ENCODE measurements at regions not wholly inside any gene's neighbourhood (a gene's known extent, or its start where the extent isn't known, plus 50 kb on each side); places are given as distances from the start of the nearest gene placed in this dataset.
"Not testable (repeated sequence)": the region's sequence is repeated elsewhere in the genome, so short reads cannot be mapped to it uniquely, and the experiment has no call there.

DNA sequence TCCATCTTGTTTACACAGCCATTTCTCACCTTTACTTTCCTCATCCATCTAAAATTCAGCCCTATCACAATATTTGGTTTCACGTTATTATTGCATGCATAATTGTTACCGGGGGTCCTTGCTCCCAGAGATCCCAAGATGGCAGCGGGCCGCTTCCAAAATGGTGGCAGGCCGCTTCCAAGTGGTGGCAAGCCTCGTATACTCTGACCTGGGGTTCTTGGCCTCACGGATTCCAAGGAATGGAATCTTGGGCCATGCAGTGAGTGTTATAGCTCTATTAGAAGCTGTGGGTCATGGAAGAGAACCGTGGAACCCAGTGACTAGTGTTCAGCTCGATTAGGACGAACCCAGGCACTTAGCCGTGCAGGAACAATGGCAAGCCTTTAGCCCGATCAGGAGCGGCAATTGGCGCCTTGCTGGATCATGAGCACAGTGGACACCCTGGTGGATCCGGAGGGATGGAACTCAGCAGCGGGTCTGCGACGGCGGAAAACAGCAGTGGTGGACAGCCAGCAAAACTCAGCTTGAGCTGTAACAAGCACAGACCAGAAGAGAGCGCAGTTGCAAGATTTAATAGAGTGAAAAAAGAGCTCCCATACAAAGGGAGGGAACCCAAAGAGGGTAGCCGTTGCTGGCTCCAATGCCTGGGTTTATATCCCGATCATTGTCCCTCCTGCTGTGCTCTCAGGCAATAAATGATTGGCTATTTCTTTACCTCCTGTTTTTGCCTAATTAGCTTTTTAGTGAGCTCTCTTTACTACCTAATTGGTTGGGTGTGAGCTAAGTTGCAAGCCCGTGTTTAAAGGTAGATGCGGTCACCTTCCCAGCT, 756.2 kb upstream of the CTNND2 start:
- H3K27ac ChIP-seq (ENCODE audit: insufficient read depth in 1 of 2, low read depth in 1 of 2, low read length in 2 of 2, poor library complexity in 1 of 2, severe bottlenecking in 2 of 2); H3K27me3 ChIP-seq (replicated peaks in 2 of 5; ENCODE audit: control insufficient read depth in 4 of 5, insufficient read depth in 5 of 5, low read length in 4 of 5); DNase-seq; H3K4me3 ChIP-seq (ENCODE audit: control insufficient read depth in 1 of 7, extremely low read depth in 1 of 7, insufficient read depth in 4 of 7, low read depth in 2 of 7, low read length in 6 of 7); H3K4me1 ChIP-seq (ENCODE audit: control extremely low read depth in 1 of 4, control insufficient read depth in 4 of 4, insufficient read depth in 4 of 4, low read length in 3 of 4); H3K9me3 ChIP-seq (ENCODE audit: control extremely low read depth in 1 of 5, control insufficient read depth in 4 of 5, insufficient read depth in 2 of 5, low read depth in 1 of 5, low read length in 4 of 5); POLR2A ChIA-PET; H3K36me3 ChIP-seq (ENCODE audit: control insufficient read depth in 4 of 4, insufficient read depth in 4 of 4, low read length in 3 of 4): not testable (repeated sequence)
- WGBS (ENCODE audit: insufficient coverage): 98% methylated on average over 18 of the region's 24 CpGs
- CTCF ChIA-PET: interaction anchor here (0.6 kb wide), 1 partner anchor 39 kb away, joined by 3 read pairs; no protein-coding TSS in a partner anchor

DNA sequence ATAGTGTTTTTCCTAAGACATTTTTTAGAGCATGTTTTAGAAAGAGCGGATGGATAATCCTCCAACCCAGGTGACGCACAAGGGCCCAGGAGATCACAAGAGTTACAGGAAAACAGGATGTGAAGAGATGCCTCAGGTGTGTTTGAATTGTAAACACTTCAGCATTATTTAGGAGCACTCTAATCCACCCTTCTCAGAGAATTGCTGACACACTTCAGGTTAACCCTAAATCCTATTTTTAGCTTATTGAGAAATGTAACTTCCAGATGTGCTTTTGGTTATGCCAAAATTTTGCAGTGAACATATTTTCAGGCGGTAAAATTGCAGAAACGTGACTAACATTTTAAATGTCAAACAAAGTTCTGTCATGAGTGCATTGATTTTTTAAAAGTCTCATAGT, 755.4 kb upstream of the CTNND2 start:
- Histone ChIP-seq H3K36me3 (ENCODE audit: control insufficient read depth in 4 of 4, insufficient read depth in 4 of 4, low read length in 3 of 4) (no peaks in the 10 kb centered on the region), H3K27ac (ENCODE audit: insufficient read depth in 1 of 2, low read depth in 1 of 2, low read length in 2 of 2, poor library complexity in 1 of 2, severe bottlenecking in 2 of 2) (no peak overlapping the region), H3K4me1 (ENCODE audit: control extremely low read depth in 1 of 4, control insufficient read depth in 4 of 4, insufficient read depth in 4 of 4, low read length in 3 of 4) (no peaks in the 10 kb centered on the region), H3K4me3 (ENCODE audit: control insufficient read depth in 1 of 7, extremely low read depth in 1 of 7, insufficient read depth in 4 of 7, low read depth in 2 of 7, low read length in 6 of 7) (no peak overlapping the region), H3K27me3 (replicated peaks in 2 of 5; ENCODE audit: control insufficient read depth in 4 of 5, insufficient read depth in 5 of 5, low read length in 4 of 5) (no peaks in the 10 kb centered on the region), H3K9me3 (ENCODE audit: control extremely low read depth in 1 of 5, control insufficient read depth in 4 of 5, insufficient read depth in 2 of 5, low read depth in 1 of 5, low read length in 4 of 5) (peaks cover 0 to 3% (median 0%) of the 10 kb centered on the region in 5 experiments)
- CTCF ChIA-PET: no interaction called here
- DNase-seq: no peak
- POLR2A ChIA-PET: no interaction called here
- 95% methylated on average over 4 of the region's 4 CpGs for WGBS (ENCODE audit: insufficient coverage)

- H3K9me3 ChIP-seq (ENCODE audit: control extremely low read depth in 1 of 5, control insufficient read depth in 4 of 5, insufficient read depth in 2 of 5, low read depth in 1 of 5, low read length in 4 of 5): peaks cover 0 to 3% (median 0%) of the 10 kb centered on the region in 5 experiments
- no peaks in the 10 kb centered on the region for H3K27me3 ChIP-seq (replicated peaks in 2 of 5; ENCODE audit: control insufficient read depth in 4 of 5, insufficient read depth in 5 of 5, low read length in 4 of 5)
- no peak overlapping the region for H3K27ac ChIP-seq (ENCODE audit: insufficient read depth in 1 of 2, low read depth in 1 of 2, low read length in 2 of 2, poor library complexity in 1 of 2, severe bottlenecking in 2 of 2)
- WGBS (ENCODE audit: insufficient coverage): 90% methylated on average over 3 of the region's 4 CpGs
- no peak overlapping the region for H3K4me3 ChIP-seq (ENCODE audit: control insufficient read depth in 1 of 7, extremely low read depth in 1 of 7, insufficient read depth in 4 of 7, low read depth in 2 of 7, low read length in 6 of 7)
- no peaks in the 10 kb centered on the region for H3K4me1 ChIP-seq (ENCODE audit: control extremely low read depth in 1 of 4, control insufficient read depth in 4 of 4, insufficient read depth in 4 of 4, low read length in 3 of 4)
- ChIA-PET POLR2A (no interaction called here), CTCF (no interaction called here)
- DNase-seq: no peak
- no peaks in the 10 kb centered on the region for H3K36me3 ChIP-seq (ENCODE audit: control insufficient read depth in 4 of 4, insufficient read depth in 4 of 4, low read length in 3 of 4)
Measured at GRCh38 chr5:12658871-12659446, 754.7 kb upstream of the CTNND2 start.

DNA sequence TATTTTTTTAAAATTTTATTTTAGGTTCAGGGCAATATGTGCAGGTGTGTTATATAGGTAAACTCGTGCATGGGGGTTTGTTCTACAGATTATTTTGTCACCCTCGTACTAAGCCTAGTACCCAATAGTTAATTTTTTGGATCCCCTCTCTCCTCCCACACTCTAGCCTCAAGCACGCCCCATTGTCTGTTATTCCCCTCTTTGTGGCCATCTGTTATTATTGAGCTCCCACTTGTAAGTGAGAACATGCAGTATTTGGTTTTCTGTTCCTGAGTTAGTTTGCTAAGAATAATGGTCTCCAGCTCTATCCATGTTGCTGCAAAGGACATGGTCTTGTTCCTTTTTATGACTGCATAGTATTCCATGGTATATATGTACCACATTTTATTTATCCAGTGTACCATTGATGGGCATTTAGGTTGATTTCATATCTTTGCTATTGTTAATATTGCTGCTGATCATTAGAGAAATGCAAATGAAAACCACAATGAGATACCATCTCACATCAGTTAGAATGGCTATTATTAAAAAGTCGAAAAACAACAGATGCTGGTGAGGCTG, 753.7 kb upstream of the CTNND2 start:
- DNase-seq; H3K4me1 ChIP-seq (ENCODE audit: control extremely low read depth in 1 of 4, control insufficient read depth in 4 of 4, insufficient read depth in 4 of 4, low read length in 3 of 4); H3K4me3 ChIP-seq (ENCODE audit: control insufficient read depth in 1 of 7, extremely low read depth in 1 of 7, insufficient read depth in 4 of 7, low read depth in 2 of 7, low read length in 6 of 7); H3K9me3 ChIP-seq (ENCODE audit: control extremely low read depth in 1 of 5, control insufficient read depth in 4 of 5, insufficient read depth in 2 of 5, low read depth in 1 of 5, low read length in 4 of 5); H3K27ac ChIP-seq (ENCODE audit: insufficient read depth in 1 of 2, low read depth in 1 of 2, low read length in 2 of 2, poor library complexity in 1 of 2, severe bottlenecking in 2 of 2); H3K27me3 ChIP-seq (replicated peaks in 2 of 5; ENCODE audit: control insufficient read depth in 4 of 5, insufficient read depth in 5 of 5, low read length in 4 of 5); POLR2A ChIA-PET; H3K36me3 ChIP-seq (ENCODE audit: control insufficient read depth in 4 of 4, insufficient read depth in 4 of 4, low read length in 3 of 4): not testable (repeated sequence)
- no CpG with 5 or more reads among the region's 4 CpGs for whole genome bisulfite sequencing (ENCODE audit: insufficient coverage)
- CTCF ChIA-PET: interaction anchor here (0.6 kb wide), 1 partner anchor 354 kb away, joined by 3 read pairs; no protein-coding TSS in a partner anchor

GRCh38 chr5:12655675-12656074, 751.4 kb upstream of the CTNND2 start:
- H3K36me3 ChIP-seq (ENCODE audit: control insufficient read depth in 4 of 4, insufficient read depth in 4 of 4, low read length in 3 of 4): no peaks in the 10 kb centered on the region

GRCh38 chr5:12652201-12652600, 748.0 kb upstream of the CTNND2 start:
- Histone ChIP-seq H3K36me3 (ENCODE audit: control insufficient read depth in 4 of 4, insufficient read depth in 4 of 4, low read length in 3 of 4) (no peaks in the 10 kb centered on the region), H3K4me3 (ENCODE audit: control insufficient read depth in 1 of 7, extremely low read depth in 1 of 7, insufficient read depth in 4 of 7, low read depth in 2 of 7, low read length in 6 of 7) (no peak overlapping the region), H3K4me1 (ENCODE audit: control extremely low read depth in 1 of 4, control insufficient read depth in 4 of 4, insufficient read depth in 4 of 4, low read length in 3 of 4) (no peaks in the 10 kb centered on the region), H3K9me3 (ENCODE audit: control extremely low read depth in 1 of 5, control insufficient read depth in 4 of 5, insufficient read depth in 2 of 5, low read depth in 1 of 5, low read length in 4 of 5) (no peaks in the 10 kb centered on the region), H3K27ac (ENCODE audit: insufficient read depth in 1 of 2, low read depth in 1 of 2, low read length in 2 of 2, poor library complexity in 1 of 2, severe bottlenecking in 2 of 2) (no peak overlapping the region), H3K27me3 (replicated peaks in 2 of 5; ENCODE audit: control insufficient read depth in 4 of 5, insufficient read depth in 5 of 5, low read length in 4 of 5) (no peaks in the 10 kb centered on the region)
- 100% methylated on average over 3 of the region's 4 CpGs for WGBS (ENCODE audit: insufficient coverage)
- ChIA-PET CTCF (no interaction called here), POLR2A (no interaction called here)
- no peak for DNase-seq

More at GRCh38 chr5:12655675-12656074, 751.4 kb upstream of the CTNND2 start:
- H3K27me3 ChIP-seq (replicated peaks in 2 of 5; ENCODE audit: control insufficient read depth in 4 of 5, insufficient read depth in 5 of 5, low read length in 4 of 5): no peaks in the 10 kb centered on the region
- H3K9me3 ChIP-seq (ENCODE audit: control extremely low read depth in 1 of 5, control insufficient read depth in 4 of 5, insufficient read depth in 2 of 5, low read depth in 1 of 5, low read length in 4 of 5): peaks cover 0 to 3% (median 0%) of the 10 kb centered on the region in 5 experiments
- H3K4me3 ChIP-seq (ENCODE audit: control insufficient read depth in 1 of 7, extremely low read depth in 1 of 7, insufficient read depth in 4 of 7, low read depth in 2 of 7, low read length in 6 of 7): no peak overlapping the region
- WGBS (ENCODE audit: insufficient coverage): 100% methylated on average over 1 of the region's 3 CpGs
- H3K27ac ChIP-seq (ENCODE audit: insufficient read depth in 1 of 2, low read depth in 1 of 2, low read length in 2 of 2, poor library complexity in 1 of 2, severe bottlenecking in 2 of 2): no peak overlapping the region
- CTCF ChIA-PET: no interaction called here
- no peaks in the 10 kb centered on the region for H3K4me1 ChIP-seq (ENCODE audit: control extremely low read depth in 1 of 4, control insufficient read depth in 4 of 4, insufficient read depth in 4 of 4, low read length in 3 of 4)
- POLR2A ChIA-PET: no interaction called here
- DNase-seq: no peak

DNA sequence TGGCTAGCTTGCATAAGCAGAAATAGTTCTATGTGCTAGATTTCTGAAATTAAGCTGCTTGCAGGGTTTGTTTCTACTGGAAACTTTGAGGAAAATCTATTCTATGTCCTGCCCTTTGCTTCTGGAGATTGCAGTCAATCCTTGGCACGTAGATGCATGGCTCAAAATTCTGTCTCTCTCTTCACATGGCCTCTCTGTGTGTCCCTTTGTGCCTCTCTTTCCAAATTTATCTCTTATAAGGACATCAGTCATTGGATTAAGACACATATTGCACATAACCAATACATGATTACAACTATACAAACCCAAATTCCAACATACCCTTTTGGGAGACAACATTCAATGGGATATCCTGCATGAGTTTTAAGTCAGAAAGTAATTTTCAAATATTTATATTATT, 744.3 kb upstream of the CTNND2 start:
- POLR2A ChIA-PET: no interaction called here
- Histone ChIP-seq H3K27me3 (replicated peaks in 2 of 5; ENCODE audit: control insufficient read depth in 4 of 5, insufficient read depth in 5 of 5, low read length in 4 of 5) (no peaks in the 10 kb centered on the region), H3K4me1 (ENCODE audit: control extremely low read depth in 1 of 4, control insufficient read depth in 4 of 4, insufficient read depth in 4 of 4, low read length in 3 of 4) (no peaks in the 10 kb centered on the region), H3K36me3 (ENCODE audit: control insufficient read depth in 4 of 4, insufficient read depth in 4 of 4, low read length in 3 of 4) (no peaks in the 10 kb centered on the region), H3K9me3 (ENCODE audit: control extremely low read depth in 1 of 5, control insufficient read depth in 4 of 5, insufficient read depth in 2 of 5, low read depth in 1 of 5, low read length in 4 of 5) (no peaks in the 10 kb centered on the region), H3K27ac (ENCODE audit: insufficient read depth in 1 of 2, low read depth in 1 of 2, low read length in 2 of 2, poor library complexity in 1 of 2, severe bottlenecking in 2 of 2) (no peak overlapping the region), H3K4me3 (ENCODE audit: control insufficient read depth in 1 of 7, extremely low read depth in 1 of 7, insufficient read depth in 4 of 7, low read depth in 2 of 7, low read length in 6 of 7) (no peak overlapping the region)
- CTCF ChIA-PET: no interaction called here
- no peak for DNase-seq
- WGBS (ENCODE audit: insufficient coverage): 60% methylated on average over 1 of the region's 1 CpG

All from common myeloid progenitor, CD34-positive (primary cell).